ENCODE measurements at regions not wholly inside any gene's neighbourhood (a gene's known extent, or its start where the extent isn't known, plus 50 kb on each side); places are given as distances from the start of the nearest gene placed in this dataset.

GRCh38 chr12:130263025-130263424, 74.7 kb upstream of the PIWIL1 start:
- H4K20me1 ChIP-seq (ENCODE audit: insufficient read depth, poor library complexity, severe bottlenecking): no peaks in the 10 kb centered on the region
- peaks cover 28% of the 10 kb centered on the region for H3K27me3 ChIP-seq
- no peaks in the 10 kb centered on the region for H3K9me2 ChIP-seq (replicated peaks; ENCODE audit: insufficient read depth)
- no peak overlapping the region for H3K27ac ChIP-seq
- 52% methylated on average over 5 of the region's 5 CpGs for WGBS (ENCODE audit: low lambda C conversion rate, missing lambda C conversion rate)
- no peak overlapping the region for H3K4me2 ChIP-seq
- no peak overlapping the region for H2AFZ ChIP-seq
- no peaks in the 10 kb centered on the region for H3K79me2 ChIP-seq
- TF ChIP-seq EZH2phosphoT487 (IDR thresholded peaks at IDR 0.05; ENCODE audit: low read depth, severe bottlenecking, unreplicated experiment): no peak
- no peak for TF ChIP-seq CTCF (IDR thresholded peaks at IDR 0.05; ENCODE audit: poor library complexity)
- no peak for TF ChIP-seq EZH2 (IDR thresholded peaks at IDR 0.05; ENCODE audit: borderline replicate concordance)
- no peaks in the 10 kb centered on the region for H3K36me3 ChIP-seq (replicated peaks; ENCODE audit: insufficient read depth, low read depth)
- no peaks in the 10 kb centered on the region for H3K9me3 ChIP-seq (ENCODE audit: low read depth)
- no peak overlapping the region for H3K4me3 ChIP-seq
- no peak for DNase-seq (ENCODE audit: low spot score)
- H3K4me1 ChIP-seq (ENCODE audit: insufficient read depth): no peaks in the 10 kb centered on the region

GRCh38 chr12:130263996-130264395, 73.7 kb upstream of the PIWIL1 start:
- Histone ChIP-seq H3K4me1 (ENCODE audit: insufficient read depth) (no peaks in the 10 kb centered on the region), H3K9me3 (ENCODE audit: low read depth) (no peaks in the 10 kb centered on the region), H2AFZ (no peak overlapping the region), H3K9me2 (replicated peaks; ENCODE audit: insufficient read depth) (no peaks in the 10 kb centered on the region), H3K4me3 (no peak overlapping the region), H3K27me3 (peaks cover 28% of the 10 kb centered on the region), H4K20me1 (ENCODE audit: insufficient read depth, poor library complexity, severe bottlenecking) (no peaks in the 10 kb centered on the region), H3K27ac (no peak overlapping the region), H3K79me2 (no peaks in the 10 kb centered on the region), H3K36me3 (replicated peaks; ENCODE audit: insufficient read depth, low read depth) (no peaks in the 10 kb centered on the region), H3K4me2 (no peak overlapping the region)
- no peak for DNase-seq (ENCODE audit: low spot score)
- 77% methylated on average over 7 of the region's 7 CpGs for WGBS (ENCODE audit: low lambda C conversion rate, missing lambda C conversion rate)
- no peak for TF ChIP-seq EZH2 (IDR thresholded peaks at IDR 0.05; ENCODE audit: borderline replicate concordance)

- Histone ChIP-seq H2AFZ (no peak overlapping the region), H3K4me2 (no peak overlapping the region), H3K9me2 (replicated peaks; ENCODE audit: insufficient read depth) (no peaks in the 10 kb centered on the region), H4K20me1 (ENCODE audit: insufficient read depth, poor library complexity, severe bottlenecking) (no peaks in the 10 kb centered on the region), H3K36me3 (replicated peaks; ENCODE audit: insufficient read depth, low read depth) (no peaks in the 10 kb centered on the region), H3K79me2 (no peaks in the 10 kb centered on the region), H3K4me1 (ENCODE audit: insufficient read depth) (no peaks in the 10 kb centered on the region), H3K9me3 (ENCODE audit: low read depth) (no peaks in the 10 kb centered on the region), H3K27me3 (peaks cover 19% of the 10 kb centered on the region), H3K27ac (no peak overlapping the region), H3K4me3 (no peak overlapping the region)
- DNase-seq (ENCODE audit: low spot score): no peak
- TF ChIP-seq EZH2phosphoT487 (IDR thresholded peaks at IDR 0.05; ENCODE audit: low read depth, severe bottlenecking, unreplicated experiment) (no peak), EZH2 (IDR thresholded peaks at IDR 0.05; ENCODE audit: borderline replicate concordance) (no peak), CTCF (IDR thresholded peaks at IDR 0.05; ENCODE audit: poor library complexity) (peak; percentile 8)
- WGBS (ENCODE audit: low lambda C conversion rate, missing lambda C conversion rate): 42% methylated on average over 11 of the region's 11 CpGs
These were observed 70.9 kb upstream of the PIWIL1 start for GRCh38 chr12:130266751-130267150.

GRCh38 chr12:130280231-130280630, 57.5 kb upstream of the PIWIL1 start:
- no peak for DNase-seq (ENCODE audit: low spot score)
- no peaks in the 10 kb centered on the region for H3K9me2 ChIP-seq (replicated peaks; ENCODE audit: insufficient read depth)
- H3K4me3 ChIP-seq: no peak overlapping the region
- H3K27me3 ChIP-seq: peaks cover 2% of the 10 kb centered on the region
- H3K27ac ChIP-seq: peak overlapping the region; percentile 47
- no peaks in the 10 kb centered on the region for H4K20me1 ChIP-seq (ENCODE audit: insufficient read depth, poor library complexity, severe bottlenecking)
- H3K4me1 ChIP-seq (ENCODE audit: insufficient read depth): no peaks in the 10 kb centered on the region
- H3K4me2 ChIP-seq: peak overlapping the region; percentile 54
- no peak for TF ChIP-seq EZH2phosphoT487 (IDR thresholded peaks at IDR 0.05; ENCODE audit: low read depth, severe bottlenecking, unreplicated experiment)
- no peak for TF ChIP-seq EZH2 (IDR thresholded peaks at IDR 0.05; ENCODE audit: borderline replicate concordance)
- TF ChIP-seq CTCF (IDR thresholded peaks at IDR 0.05; ENCODE audit: poor library complexity): no peak
- 58% methylated on average over 9 of the region's 9 CpGs for WGBS (ENCODE audit: low lambda C conversion rate, missing lambda C conversion rate)
- H3K9me3 ChIP-seq (ENCODE audit: low read depth): no peaks in the 10 kb centered on the region
- H3K36me3 ChIP-seq (replicated peaks; ENCODE audit: insufficient read depth, low read depth): no peaks in the 10 kb centered on the region
- peak overlapping the region; percentile 29 for H2AFZ ChIP-seq
- no peaks in the 10 kb centered on the region for H3K79me2 ChIP-seq
